Suppressor macrophage treated with lipopolysaccharide for 1 hour (primary cell): ENCODE measurements at regions not wholly inside any gene's neighbourhood (a gene's known extent, or its start where the extent isn't known, plus 50 kb on each side); places are given as distances from the start of the nearest gene placed in this dataset.
A peak's percentile ranks its signal among the peaks of the same experiment; 100 is the strongest.
"Not testable (repeated sequence)": the region's sequence is repeated elsewhere in the genome, so short reads cannot be mapped to it uniquely, and the experiment has no call there.

Experiments used
- DNase-seq, 3 donors: peaks; one replicate each; pipeline ENCODE4 v3.0.0-alpha.2; 2020 to 2022

DNA sequence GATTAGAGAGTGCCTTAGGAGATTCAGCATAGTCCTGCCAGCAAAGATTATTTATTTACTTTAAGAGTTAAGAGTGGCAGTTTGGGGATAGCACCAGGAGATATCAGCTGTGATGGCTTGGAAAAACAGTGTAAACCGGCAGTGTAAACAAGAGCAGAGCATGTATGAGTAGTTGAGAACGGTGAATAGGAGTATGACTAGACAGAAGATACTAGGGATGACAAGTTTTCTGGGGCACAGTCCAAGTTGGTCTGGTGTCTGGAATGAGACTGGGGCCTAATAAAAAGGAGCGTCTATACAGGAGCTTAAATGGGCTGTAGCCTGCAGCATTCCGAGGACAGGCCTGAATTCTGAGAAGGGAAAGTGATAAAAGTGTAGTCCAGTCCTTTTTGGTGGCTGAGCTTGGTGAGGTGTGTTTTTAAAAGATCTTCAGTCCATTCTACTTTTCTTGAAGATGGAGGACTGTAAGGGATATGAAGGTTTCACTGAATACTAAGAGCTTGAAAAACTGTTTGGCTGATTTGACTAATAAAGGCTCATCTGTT is 117.8 kb downstream of the TLR5 start:
- DNase-seq, result not testable (repeated sequence)

DNA sequence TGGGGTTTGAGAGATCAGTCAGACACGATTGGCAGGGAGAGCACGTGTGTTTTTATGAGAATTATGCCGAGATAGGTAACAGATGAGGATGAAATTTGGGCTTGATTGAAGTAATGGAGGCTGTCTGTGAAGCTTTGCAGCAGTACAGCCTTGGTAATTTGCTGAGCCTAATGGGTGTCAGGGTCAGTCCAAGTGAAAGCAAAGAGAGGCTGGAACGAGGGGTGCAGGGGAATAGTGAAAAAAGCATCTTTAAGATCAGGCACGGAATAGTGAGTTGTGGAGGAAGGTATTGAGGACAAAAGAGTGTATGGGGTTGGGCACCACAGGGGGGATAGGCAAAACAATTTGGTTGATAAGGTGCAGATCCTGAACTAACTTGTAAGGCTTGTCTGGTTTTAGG is 116.4 kb downstream of the TLR5 start:
- not testable (repeated sequence) for DNase-seq

DNA sequence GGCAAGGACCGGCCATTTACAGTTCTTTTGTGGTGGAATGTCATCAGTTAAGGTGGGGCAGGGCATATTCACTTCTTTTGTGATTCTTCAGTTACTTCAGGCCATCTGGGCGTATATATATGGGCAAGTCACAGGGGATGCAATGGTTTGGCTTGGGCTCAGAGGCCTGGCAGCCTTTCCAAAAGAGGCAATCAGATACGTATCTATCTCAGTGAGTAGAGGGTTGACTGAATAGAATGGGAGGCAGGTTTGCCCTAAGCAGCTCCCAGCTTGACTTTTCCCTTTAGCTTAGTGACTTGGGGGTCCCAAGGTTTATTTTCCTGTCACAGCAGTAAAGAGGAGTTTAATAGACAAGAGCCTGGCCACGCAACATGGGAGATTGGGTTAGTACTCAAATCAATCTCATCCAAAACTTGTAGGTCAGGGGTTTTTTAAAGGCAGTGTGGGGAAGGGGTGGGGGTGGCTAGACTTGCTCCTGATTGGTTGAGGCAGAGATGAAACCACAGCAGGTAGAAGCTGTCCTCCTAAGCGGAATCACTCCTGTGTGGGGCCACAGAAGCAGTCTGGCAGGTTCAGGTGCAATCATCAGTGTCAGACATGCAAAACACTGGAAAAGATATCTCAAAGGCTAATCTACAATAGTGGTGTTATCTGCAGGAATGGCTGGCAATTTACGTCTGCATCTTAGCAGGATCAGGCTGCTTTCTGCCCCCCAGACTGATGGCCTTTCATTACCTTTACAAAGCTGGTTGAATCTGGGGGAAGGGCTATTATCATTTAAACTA is 112.9 kb downstream of the TLR5 start:
- no peak for DNase-seq

DNA sequence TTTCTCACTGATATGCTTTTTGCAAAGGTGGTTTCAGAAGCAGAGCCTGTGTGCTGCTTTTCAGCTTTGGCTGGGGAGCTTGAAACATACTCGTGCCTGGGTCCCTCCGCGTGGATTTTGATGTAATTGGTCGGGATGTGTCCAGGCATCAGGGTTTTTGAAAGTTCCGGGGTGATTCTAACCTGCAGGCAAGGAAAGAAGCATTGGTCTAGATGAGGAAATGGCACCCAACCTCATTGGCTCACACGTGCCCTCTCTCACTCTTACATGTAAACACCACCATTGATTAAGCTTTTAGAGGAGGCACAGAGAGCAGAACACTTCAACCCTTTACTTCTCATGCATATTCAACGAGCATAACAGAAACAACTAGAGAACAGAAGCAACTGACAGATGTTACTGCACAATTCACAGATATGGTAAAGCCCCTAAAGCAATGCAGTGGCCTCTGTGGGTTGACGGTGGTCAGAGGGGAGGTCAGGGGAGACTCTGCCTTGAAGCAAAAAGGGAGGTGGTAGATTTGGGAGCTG is 112.1 kb downstream of the TLR5 start:
- DNase-seq, result no peak

DNA sequence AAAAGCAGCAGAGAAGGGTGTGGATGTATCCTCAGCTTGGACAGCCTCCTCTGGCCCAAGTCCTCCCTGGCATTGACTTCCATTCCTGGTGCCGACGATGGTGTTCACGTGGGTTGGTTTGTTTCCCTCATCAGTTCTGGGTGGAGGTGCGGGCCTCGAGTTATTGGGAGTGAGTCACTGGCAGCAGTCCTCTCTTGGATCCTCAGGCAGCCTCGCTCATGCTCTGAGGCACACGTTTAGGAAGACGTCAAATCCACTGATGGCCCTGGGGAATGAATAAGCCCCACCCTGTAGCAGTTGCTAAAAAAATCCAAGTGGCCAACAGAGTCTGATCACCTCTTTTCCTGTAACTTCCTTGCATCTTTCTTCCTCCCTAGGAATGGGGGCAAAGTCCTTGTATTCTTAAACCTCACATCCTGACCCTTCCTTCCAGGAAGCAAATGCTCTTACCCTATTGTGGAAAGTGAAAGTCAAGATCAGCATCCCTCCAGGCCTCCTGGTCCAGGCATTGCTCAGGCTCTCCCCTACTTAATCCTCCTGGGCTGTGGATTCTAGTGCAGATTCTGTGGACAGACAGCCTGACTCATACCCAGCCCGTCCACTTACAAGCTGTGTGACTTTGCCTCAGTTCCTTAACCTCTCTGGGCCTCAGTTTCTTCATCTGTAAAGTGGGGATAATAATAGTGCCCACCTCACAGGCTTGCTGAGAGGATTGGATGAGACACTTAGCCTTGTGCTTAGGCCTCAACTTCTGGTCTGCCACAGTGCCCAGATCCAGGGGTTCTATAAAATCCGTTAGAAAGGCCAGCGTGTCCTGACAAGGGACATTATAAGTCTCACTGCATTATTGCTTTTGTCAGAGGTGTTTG is 111.1 kb downstream of the TLR5 start:
- no peak for DNase-seq

DNA sequence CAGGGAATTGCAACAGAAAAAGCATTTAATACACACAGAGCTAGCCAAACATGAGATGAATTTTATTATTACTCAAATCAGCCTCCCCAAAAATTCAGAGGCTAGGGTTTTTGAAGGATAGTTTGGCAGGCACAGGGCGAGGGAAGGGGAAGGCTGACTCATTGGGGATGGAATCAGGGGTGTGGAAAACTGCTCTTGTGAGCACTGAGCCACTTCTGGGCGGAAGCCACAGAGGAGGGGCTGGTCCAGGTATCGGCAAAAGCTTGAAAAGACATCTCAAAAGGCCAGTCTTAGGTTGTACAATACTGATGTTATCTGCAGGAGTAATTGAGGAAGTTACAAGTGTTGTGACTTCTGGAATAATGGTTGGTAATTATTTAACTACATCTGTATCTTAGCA is 109.4 kb downstream of the TLR5 start:
- DNase-seq, result no peak

DNA sequence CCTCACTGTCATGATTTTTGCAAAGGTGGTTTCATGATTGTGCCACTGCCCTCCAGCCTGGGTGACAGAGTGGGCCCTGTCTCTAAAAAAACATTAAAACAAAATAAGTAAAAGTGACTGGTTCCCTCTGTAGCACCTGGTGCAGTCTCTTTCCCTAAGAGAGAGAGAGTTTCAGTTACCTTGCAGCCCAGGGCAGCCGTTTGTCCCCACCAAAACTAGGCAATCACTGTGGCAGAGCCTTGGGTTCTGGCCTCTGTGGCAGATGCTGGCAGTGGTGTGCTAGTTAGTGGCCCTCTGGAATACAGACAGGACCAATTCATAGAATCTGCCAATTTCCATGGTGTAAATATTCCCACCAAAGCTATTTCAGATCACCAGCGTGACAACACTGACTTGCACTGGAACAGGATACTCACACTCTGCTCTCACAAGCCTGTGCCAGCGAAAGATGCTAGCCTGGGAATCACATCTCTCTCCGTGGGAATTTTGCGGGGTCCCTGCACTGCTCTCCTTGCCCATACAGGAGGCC is 108.7 kb downstream of the TLR5 start:
- no peak for DNase-seq

DNA sequence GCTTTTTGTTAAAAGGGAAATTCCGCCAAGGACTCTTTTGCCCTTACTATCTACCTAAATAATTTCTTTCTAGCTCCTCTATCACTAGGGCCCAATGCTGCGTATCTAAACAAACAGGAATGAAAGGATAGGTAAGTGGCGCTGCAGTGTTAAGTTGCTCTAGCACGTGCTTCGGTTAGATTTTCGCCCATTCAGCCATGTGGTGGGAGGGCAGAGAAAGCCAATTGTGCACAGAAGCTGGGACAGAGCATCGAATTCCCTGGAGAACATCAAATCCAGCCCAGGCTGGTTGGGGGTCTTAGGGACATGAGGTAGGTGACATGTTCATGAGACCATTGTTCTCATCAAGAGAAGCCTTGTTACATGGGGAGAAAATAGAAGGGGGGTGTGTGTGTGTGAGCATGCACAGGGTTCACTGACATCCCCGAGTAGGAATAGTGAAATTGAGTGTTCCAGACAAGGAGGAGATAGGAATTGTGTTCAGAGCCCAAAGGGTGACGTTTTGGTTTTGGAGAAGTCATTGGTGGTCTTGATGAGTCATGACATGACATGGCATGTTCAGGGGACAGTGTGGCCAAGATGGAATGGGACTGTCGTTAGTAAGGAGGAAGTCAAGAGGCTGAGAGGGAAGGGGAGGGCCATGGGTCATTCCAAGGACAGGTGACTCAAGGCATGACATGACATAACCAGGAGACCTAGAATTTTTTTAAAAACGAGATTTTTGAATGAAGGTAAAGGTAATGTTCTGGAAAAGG is 107.1 kb downstream of the TLR5 start:
- DNase-seq, result peak; percentile 34 to 37 (median 36)

DNA sequence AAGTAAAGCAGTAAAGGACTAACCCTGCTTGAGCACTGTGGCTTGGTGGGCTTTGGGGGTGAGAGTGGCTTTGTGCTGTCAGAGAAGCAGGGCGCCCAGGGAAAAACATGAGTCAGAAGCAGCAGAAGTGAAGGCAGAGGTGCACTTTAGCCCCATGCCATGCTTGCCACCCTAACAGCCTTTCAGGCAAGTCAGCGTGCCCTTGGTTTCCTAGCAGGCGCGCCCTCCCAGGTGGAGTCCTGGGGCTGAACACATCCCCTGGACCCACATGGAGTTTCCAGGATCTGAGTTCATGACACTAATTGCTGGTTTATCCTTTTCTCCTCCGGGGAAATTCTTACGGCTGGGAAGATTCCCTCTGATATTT is 106.6 kb downstream of the TLR5 start:
- DNase-seq, result no peak

DNA sequence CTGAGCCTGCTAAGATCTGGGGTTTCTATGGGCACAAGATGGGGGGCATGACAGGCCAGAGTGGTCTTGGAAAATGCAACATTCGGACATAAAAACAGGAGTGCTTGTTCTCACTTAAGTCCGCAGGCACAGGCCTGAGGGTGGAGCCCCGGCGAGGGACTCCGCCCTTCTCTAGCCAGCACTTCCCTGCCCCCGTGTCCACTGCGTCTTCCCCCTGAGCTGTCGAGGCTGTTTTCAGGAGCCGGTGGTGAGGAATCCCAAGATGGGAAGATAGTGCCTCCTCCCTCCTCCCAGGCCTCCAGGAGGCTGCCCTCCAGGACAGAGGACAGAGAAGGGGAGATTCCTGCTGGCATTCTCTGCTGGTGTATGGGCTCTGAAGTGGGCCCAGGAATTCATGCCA is 105.2 kb downstream of the TLR5 start:
- no peak for DNase-seq

DNA sequence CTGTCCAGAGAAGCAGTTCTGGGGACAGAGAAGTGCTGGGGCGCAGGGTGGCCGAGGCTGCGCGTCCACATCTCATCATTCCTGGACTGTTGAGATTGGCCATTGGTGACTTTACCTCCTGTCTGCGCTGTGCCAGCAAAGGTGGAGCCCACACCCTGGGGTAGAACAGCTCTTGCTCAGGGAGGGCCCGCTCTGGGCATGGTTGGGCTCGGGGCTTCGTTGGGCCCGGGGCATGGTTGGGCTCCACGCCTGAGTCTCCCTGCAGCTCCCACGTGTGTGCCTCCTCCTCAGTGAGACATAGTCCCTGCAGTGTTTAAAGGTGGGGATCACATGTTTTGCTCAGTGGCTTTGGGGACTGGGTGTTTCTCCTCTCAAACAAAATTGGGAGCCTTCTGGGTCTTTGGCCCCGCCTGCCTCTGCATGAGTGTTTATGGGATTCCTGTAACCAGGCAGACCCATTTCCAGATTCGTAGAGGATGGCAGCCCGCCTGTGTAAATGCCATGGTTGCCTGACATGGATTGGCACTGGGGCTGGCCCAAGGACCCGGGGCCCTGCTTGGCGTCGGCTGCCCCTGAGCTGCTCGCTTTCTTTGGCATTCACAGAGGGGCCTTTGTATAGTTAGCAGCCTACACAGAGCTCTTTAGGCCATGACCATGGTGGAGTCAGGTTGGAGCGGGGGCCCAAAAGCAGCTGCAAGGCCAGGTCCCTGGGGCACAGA is 104.6 kb downstream of the TLR5 start:
- DNase-seq, result no peak

DNA sequence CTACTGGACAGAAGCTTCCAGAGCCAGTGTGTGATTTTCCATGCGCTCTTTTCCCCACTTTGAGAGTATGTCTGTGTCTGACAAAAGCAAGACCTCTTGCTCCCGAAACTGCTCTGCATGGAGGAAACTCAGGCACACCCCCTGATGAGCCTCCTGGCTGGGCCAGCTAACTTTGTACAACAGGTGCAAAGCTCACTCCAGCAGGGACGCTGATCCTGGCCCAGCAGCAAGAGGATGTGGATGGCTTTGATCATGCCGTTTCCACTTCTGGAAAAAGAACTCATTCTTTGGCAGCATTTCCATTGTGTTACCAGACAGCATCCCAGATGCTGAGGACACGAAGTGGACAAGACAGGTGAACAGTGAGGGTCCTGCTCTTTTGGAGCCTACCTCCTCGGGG is 103.1 kb downstream of the TLR5 start:
- no peak for DNase-seq

DNA sequence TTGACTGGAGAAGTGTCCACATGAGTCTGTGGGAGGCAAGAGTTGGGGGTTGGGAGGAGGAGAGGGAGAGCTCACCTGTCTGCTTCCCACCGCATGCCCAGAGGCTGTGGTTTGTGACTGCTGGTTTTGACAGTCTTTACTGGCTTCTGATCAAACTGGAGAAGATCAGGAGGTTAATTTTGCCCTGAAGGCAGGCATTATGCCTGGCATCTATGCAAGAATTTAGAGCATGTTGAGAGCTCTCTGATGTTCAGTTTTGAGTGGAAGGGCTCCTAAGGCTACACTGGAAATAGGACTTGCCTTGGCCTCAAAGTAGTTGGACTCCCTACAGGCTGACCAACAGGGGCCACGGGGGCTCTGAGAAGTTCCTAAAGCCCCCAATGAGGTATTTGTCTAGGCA is 101.6 kb downstream of the TLR5 start:
- no peak for DNase-seq

DNA sequence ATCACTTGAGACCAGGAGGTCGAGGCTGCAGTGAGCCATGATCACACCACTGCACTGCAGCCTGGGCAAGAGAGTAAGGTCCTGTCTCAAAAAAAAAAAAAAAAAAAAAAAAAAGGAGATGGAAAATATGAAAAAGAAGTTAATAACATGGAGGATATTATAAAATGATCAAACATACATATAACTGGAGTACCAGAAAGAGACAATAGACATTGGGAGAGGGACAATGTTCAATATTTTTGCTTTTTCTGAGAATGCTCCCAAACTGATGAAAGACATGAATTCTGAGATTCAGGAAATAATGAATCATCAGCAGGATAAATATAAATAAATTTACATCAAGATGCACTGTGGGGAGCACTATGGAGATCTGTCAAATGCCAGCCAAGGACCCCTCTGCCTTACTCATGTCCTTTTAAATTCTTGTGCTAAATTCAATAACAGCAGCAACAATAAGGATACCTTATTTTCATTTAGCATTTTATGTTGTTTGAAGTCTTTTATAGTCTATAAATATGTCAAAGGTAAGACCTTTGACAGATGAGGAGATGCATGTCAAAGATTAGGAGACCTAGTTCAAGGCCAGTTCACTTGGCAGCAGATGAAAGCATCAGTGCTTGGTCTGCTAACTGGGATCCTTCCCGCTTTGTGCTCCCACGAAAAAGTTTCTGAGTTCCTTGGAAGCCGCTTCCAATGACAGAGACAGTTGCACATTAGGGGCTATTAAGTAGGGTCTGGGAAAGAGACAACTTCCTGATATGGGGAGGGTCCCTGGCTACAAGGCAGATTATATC is 97.7 kb downstream of the TLR5 start:
- DNase-seq, result no peak

DNA sequence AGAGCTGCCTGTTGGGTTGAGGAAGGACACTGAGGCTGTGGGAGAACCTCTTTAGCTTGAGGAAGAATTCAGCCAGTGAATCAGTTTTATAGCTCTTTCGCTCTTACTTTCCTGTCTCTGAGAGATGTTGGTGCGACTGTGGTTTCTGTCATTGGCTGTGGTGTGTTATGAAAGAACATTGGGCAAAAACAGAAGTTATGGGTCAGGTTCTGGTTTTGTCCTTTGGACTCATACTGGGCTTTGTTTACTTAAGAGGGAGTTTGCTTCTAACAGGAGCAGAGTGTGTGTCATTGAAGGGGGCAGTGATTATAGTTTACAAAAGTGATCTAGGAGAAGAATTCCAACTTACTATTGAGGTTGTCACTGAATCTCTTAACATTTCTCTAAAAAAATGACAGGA is 97.0 kb downstream of the TLR5 start:
- DNase-seq, result no peak

DNA sequence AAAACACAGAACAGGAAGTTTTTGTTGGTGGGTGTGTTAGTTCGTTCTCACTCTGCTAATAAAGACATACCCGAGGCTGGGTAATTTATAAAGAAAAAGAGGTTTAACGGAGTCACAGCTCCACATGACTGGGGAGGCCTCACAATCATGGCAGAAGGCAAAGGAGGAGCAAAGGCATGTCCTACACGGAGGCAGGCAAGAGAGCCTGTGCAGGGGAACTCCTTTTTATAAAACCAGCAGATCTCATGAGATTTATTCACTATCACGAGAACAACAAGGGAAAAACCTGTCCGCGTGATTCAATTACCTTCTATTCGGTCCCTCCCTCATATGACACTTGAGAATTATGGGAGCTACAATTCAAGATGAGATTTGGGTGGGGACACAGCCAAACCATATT is 96.6 kb downstream of the TLR5 start:
- not testable (repeated sequence) for DNase-seq

DNA sequence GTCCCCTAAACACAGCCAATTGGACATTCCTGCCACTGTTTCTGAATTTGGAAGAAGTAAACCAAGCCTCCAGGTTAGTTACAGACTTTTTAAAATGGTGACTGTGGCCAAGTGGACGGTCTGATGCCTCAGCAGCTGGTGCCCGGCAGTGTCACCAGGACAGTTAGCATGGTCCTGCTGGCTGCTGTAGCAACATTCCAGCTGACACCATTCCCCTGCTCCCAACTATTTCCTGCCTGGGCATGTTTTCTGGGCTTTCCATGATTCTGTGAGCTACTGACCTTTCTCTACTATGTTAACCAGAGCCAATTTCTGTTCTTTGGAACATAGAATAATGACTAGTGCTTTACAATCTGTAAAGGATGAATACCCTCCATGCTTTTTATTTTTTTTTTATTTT is 95.0 kb downstream of the TLR5 start:
- DNase-seq, result no peak

DNA sequence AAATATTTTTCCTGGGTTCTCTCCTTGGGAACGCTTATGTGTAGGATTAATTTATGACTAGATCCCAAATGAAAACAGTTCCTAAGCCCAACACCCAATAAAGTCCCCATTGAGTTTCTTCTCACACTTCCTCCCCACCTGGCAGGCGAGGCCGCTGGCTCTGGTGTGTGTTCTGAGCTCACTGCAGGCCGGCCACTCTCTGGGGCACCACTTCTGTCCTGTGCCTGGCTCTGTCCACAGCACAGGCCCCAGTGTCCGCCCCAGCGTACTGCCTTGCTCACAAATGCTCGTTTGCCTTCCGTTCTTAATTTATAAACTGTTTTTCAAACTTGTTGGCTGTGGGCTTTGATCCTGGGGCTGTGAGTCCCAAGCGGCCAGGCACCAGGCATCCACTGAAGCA is 90.6 kb downstream of the TLR5 start:
- no peak for DNase-seq

DNA sequence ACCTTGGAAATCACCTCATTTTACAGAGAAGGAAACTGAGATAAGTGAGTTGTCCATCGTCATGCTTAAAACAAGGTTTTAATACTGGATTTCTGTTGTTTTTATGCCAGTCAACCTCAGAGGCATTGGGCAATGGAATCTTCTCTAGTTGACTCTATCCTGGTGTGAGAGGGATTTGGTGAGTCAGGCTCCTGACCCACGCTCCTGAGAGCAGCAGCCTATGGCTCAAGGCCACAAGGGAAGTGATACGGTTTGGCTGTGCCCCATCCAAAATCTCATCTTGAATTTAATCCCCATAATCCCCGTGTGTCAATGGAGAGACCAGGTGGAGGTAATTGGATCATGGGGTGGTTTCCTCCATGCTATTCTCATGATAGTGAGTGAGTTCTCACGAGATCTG is 90.1 kb downstream of the TLR5 start:
- no peak for DNase-seq

DNA sequence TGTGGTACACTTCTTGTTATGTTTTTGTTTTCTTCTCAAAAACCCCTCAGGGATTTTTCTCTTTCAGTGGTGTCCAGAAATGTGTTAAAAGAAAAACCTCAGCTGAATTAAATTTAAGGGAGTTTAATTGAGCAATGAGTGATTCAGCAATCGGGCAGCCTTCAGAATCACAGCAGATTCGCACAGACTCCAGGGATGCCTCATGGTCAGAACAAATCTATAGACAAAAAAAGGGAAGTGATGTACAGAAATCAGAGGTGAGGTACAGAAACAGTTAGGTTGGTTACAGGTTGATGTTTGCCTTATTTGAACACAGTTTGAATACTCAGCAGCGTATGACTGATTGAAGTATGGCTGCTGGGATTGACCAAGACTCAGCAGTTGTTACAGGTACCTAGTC is 86.2 kb downstream of the TLR5 start:
- no peak for DNase-seq

DNA sequence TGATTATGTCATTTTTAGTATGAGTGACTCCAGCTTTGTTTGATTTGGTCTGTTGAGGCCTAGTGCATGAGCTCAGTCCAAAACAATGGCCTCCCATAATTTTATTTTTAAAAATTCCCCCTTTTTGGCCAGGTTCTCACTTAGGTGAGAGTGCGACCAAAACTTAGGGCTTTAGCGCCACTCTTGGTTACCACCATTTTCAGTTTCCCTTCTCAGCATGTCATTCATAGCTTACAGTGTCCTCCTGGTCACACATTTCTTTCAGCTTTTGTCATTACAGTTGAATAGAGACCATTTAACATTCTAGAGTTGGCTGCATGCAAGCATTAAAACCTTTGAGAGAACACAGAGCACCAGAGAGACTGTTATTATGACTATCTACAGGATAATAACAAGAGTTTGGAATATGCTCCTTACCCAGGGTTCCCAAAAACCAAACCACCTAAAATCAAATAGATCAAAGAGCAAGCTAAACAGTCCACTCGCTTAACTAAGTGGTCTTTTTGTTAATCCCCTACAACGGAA is 85.4 kb downstream of the TLR5 start:
- no peak for DNase-seq
